Small intestine (tissue), 7 donors: ENCODE measurements at regions not wholly inside any gene's neighbourhood (a gene's known extent, or its start where the extent isn't known, plus 50 kb on each side); places are given as distances from the start of the nearest gene placed in this dataset.

Experiments
- DNase-seq, 2 donors: peaks; one replicate each; pipeline versions ENCODE4 v3.0.0 to v3.0.0-alpha.2; 2013
- FAIRE-seq: peaks from 2 replicates; lab custom pipeline; 2012; peaks lifted over from hg19 to GRCh38; lab: Jason Lieb, UNC
- H3K27ac ChIP-seq, 3 donors: one replicate each; pipeline ENCODE4 v1.5.1; 2013; ENCODE audit warnings: low read length in 2 of 3, mild to moderate bottlenecking in 2 of 3, control low read depth in 1 of 3, inconsistent platforms in 1 of 3, low read depth in 1 of 3, moderate library complexity in 1 of 3
- H3K27me3 ChIP-seq, 3 donors: one replicate each; pipeline ENCODE4 v1.6.1; 2013; ENCODE audit warnings: low read length in 3 of 3, inconsistent platforms in 1 of 3; ENCODE audit not compliant: control insufficient read depth in 3 of 3, insufficient read depth in 3 of 3
- H3K36me3 ChIP-seq, 3 donors: one replicate each; pipeline ENCODE4 v1.6.1; 2013; ENCODE audit warnings: low read length in 3 of 3, inconsistent platforms in 1 of 3, low read depth in 1 of 3, mild to moderate bottlenecking in 1 of 3, moderate library complexity in 1 of 3; ENCODE audit not compliant: control insufficient read depth in 3 of 3, insufficient read depth in 2 of 3
- H3K4me1 ChIP-seq, 3 donors: one replicate each; pipeline ENCODE4 v1.6.1; 2013; ENCODE audit warnings: low read length in 2 of 3, inconsistent platforms in 1 of 3, low read depth in 1 of 3, mild to moderate bottlenecking in 1 of 3, moderate library complexity in 1 of 3; ENCODE audit not compliant: control insufficient read depth in 3 of 3, insufficient read depth in 2 of 3
- H3K4me3 ChIP-seq, 3 donors: one replicate each; pipeline ENCODE4 v1.5.1; 2013; ENCODE audit warnings: low read length in 3 of 3, control low read depth in 1 of 3, inconsistent platforms in 1 of 3, low read depth in 1 of 3, mild to moderate bottlenecking in 1 of 3, moderate library complexity in 1 of 3
- H3K9me3 ChIP-seq, 2 donors: one replicate each; pipeline ENCODE4 v1.6.1; 2013; ENCODE audit warnings: low read depth in 1 of 2, low read length in 1 of 2; ENCODE audit not compliant: control insufficient read depth in 2 of 2, insufficient read depth in 1 of 2
- WGBS, 3 donors: extraction: QIAGEN DNeasy Blood & Tissue Kit; methylation state at CpG; one replicate each; pipeline ENCODE4 v1.1.7; 2013; 5-methylcytosine and 5-hydroxymethylcytosine counted together
- donor health status: healthy with polysubstance abuse.
- donor health status: control.
- donor health status: control.
- donor health status: Bipolar disorder and iron deficiency.
- donor health status: healthy.

DNA sequence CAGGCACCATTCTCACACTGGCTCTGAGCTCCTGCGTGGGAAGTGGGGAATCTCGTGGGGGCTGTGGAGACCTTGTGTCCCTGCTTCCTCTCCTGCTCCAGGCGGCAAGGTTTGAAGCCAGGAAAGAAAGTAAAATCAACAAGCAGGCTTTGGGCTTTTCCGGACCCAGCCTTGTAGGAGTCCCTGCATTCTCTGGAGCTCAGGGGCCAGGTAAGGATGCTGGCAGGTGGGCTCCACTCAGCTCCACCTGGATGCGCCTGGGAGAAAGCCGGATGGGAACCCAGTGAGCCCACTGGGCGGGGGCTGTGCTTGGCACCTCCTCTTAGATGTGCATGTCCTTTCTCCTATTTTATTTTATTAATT, 362.5 kb downstream of the SEC14L1 start:
- WGBS, 3 donors: 89 to 92% (median 89%) methylated on average over 7 of the region's 7 CpGs
- H3K4me1 ChIP-seq: no peaks in the 10 kb centered on the region
- H3K27ac ChIP-seq: no peak overlapping the region
- H3K36me3 ChIP-seq: peaks cover 6 to 44% (median 7%) of the 10 kb centered on the region in 3 donors
- FAIRE-seq (no peak), DNase-seq (no peak)
- no peaks in the 10 kb centered on the region for H3K9me3 ChIP-seq
- H3K4me3 ChIP-seq: no peak overlapping the region
- no peaks in the 10 kb centered on the region for H3K27me3 ChIP-seq

DNA sequence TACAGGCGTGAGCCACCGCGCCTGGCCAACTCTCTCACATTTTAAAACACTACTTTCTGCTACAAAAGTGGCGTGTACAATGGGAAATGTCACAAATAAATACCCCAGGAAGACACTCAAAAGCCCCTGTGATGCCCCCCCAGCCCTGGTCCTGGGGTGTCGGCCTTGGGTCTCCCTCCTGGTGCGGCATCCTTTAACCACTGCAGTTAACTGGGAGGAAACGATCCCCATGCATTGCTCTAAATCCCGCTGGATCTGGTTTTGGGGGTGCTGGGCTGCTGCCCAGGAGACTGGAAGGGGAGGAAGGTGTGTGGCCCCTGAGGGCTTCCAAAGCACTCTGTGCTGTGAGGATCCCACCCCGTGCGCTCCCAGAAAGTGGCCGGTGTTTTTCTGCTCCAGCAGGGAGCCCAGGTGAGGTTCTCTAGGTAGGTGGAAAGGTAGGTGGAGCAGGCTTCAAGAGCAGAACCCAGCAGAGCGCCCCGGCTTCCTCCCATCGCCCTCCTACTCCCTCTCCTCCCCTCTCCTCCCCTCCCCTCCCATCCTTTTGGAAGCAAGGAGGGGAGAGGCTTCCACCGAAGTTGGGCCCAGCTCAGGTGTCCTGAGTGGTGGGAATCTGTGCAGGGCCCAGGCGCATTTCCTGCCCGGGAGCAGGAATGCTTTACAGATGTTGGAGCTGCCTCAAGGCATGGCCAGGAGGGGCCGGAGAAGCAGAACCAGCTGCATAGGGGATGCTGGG, 363.3 kb downstream of the SEC14L1 start:
- H3K9me3 ChIP-seq: no peaks in the 10 kb centered on the region
- H3K27ac ChIP-seq: no peak overlapping the region
- WGBS, 3 donors: 83 to 89% (median 85%) methylated on average over 17 to 18 of the region's 18 CpGs
- no peak for FAIRE-seq
- no peak for DNase-seq
- H3K27me3 ChIP-seq: no peaks in the 10 kb centered on the region
- H3K4me3 ChIP-seq: no peak overlapping the region
- H3K4me1 ChIP-seq: no peaks in the 10 kb centered on the region
- peaks cover 5 to 37% (median 7%) of the 10 kb centered on the region in 3 donors for H3K36me3 ChIP-seq

DNA sequence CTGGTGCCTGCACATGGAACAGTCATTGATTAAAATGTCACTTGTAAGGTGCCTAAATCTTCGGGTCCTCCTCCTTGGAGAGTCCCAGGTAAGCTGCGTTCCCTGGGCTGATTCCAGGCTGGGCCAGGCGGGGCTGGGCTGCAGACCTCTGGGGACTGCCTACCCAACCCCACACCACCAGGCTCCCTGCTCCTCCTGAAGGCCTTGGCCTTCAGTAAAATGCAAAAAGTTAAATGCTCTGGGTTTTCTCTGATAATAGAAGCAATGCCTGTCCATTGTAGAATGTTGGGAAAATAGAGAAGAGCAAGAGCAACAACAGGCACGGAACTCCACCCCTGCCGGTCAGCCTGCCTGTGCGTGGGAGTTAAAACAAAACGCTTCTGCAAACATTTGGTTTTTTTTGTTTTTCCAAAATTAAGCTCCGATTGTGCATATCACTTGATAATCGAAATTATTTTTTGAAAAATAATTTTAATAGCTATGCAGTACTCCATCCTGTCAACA, 363.9 kb downstream of the SEC14L1 start:
- H3K4me3 ChIP-seq: no peak overlapping the region
- WGBS, 3 donors: 85 to 89% (median 86%) methylated on average over 9 of the region's 9 CpGs
- H3K27ac ChIP-seq: no peak overlapping the region
- no peak for FAIRE-seq
- H3K27me3 ChIP-seq: no peaks in the 10 kb centered on the region
- H3K9me3 ChIP-seq: no peaks in the 10 kb centered on the region
- no peak for DNase-seq
- H3K4me1 ChIP-seq: no peaks in the 10 kb centered on the region
- peaks cover 4 to 31% (median 5%) of the 10 kb centered on the region in 3 donors for H3K36me3 ChIP-seq

DNA sequence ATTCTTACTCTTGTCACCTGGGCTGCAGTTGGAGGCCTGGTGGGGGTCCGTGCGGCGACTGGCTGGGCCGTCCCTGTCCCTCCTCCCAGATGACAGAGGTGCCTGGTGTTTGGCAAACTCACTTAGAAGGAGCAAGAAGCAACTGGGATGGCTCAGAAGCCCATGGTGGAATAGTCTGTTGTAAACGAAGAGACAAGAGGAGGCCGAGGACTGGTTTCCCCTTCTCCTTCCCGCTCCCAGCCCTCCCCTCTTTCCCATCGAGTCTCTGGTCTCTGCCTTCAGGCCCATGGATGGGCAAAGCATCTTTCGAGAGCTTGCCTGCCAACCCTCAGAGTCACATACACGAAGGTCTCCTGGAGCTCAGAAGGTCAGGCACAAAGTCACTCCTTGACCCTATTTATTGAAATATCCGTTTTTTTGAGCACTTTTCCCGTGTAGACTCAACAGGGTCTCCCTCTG, 364.4 kb downstream of the SEC14L1 start:
- FAIRE-seq (no peak), DNase-seq (no peak)
- 84 to 90% (median 89%) methylated on average over 12 of the region's 12 CpGs for WGBS, 3 donors
- no peaks in the 10 kb centered on the region for H3K4me1 ChIP-seq
- no peak overlapping the region for H3K4me3 ChIP-seq
- H3K9me3 ChIP-seq: peaks cover 0 to 3% of the 10 kb centered on the region in 2 donors
- no peak overlapping the region for H3K27ac ChIP-seq
- H3K27me3 ChIP-seq: no peaks in the 10 kb centered on the region
- peaks cover 3 to 25% (median 5%) of the 10 kb centered on the region in 3 donors for H3K36me3 ChIP-seq

DNA sequence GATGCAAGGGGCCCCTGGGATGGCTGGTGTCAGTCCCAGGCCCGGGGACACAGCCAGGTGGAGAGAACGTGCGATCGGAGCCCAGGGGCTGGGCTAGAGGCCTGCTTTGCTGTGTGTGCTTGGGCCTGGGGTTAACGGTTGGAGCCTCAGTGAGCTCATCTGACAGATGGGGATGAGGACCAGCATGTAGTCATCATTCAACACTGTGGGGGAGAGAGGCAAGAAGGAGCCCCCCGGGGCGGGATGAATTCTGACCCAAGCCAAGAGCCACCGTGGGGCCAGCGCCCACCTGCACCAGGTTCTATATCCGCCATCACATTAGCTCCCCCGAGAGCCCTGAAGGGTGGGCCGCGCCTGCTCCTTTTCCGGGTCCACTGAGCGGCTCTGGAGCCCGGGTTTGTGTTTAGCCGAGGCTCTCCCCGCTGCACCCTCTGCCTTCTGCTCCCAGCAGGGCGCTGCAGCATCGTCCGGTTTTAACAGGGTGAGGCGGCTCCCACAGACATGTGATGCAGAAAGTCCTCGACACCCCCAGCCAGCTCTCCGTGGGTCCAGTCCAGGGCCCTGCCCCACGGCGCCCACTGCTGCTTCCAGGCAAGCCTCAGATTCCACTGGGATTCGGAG, 365.7 kb downstream of the SEC14L1 start:
- FAIRE-seq: no peak
- Histone ChIP-seq H3K36me3 (peaks cover 0 to 15% (median 0%) of the 10 kb centered on the region in 3 donors), H3K9me3 (peaks cover 0 to 10% of the 10 kb centered on the region in 2 donors), H3K27me3 (no peaks in the 10 kb centered on the region), H3K4me1 (no peaks in the 10 kb centered on the region), H3K27ac (no peak overlapping the region), H3K4me3 (no peak overlapping the region)
- 85 to 86% (median 86%) methylated on average over 24 to 27 of the region's 27 CpGs for WGBS, 3 donors
- DNase-seq: no peak

DNA sequence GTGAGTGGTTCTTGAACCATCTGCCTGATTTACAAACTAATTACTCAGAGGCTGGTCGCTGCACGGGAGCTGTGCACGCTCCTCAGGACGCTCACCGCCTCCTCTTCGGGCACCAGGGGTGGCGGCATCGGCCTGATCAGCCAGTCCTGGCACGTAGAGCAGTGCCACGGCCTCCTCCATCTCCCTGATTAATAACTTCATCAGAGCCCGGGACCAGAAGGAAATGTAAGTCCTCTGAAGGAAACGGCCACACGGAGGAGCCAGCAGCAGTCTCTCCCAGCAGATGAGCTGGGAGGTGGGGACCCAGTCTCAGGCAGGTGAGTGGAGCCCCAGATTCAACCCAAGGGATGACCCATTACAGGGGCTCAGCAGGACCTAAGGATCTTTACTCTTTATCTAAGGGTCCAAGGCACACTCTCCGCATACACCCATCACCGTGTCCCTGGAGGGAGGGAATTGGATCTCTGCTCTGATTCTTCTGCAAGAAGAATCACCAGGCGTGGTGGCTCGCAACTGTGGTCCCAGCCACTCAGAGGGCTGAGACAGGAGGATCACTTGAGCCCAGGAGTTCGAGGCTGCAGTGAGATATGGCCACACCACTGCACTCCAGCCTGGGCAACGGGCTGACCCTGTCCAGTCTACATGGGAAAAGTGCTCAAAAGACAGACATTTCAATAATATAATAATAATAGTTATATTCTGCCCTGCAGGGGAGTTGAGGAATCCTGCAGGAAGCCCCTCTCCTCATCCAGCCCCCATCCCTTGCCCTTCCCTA, 366.5 kb downstream of the SEC14L1 start:
- Histone ChIP-seq H3K27me3 (no peaks in the 10 kb centered on the region), H3K4me3 (no peak overlapping the region), H3K4me1 (no peaks in the 10 kb centered on the region), H3K27ac (no peak overlapping the region), H3K36me3 (peaks cover 0 to 7% (median 0%) of the 10 kb centered on the region in 3 donors), H3K9me3 (peaks cover 0 to 10% of the 10 kb centered on the region in 2 donors)
- 38 to 65% (median 51%) methylated on average over 19 of the region's 19 CpGs for WGBS, 3 donors
- DNase-seq (peak in 1 of 2 donors; percentile 13), FAIRE-seq (no peak)

DNA sequence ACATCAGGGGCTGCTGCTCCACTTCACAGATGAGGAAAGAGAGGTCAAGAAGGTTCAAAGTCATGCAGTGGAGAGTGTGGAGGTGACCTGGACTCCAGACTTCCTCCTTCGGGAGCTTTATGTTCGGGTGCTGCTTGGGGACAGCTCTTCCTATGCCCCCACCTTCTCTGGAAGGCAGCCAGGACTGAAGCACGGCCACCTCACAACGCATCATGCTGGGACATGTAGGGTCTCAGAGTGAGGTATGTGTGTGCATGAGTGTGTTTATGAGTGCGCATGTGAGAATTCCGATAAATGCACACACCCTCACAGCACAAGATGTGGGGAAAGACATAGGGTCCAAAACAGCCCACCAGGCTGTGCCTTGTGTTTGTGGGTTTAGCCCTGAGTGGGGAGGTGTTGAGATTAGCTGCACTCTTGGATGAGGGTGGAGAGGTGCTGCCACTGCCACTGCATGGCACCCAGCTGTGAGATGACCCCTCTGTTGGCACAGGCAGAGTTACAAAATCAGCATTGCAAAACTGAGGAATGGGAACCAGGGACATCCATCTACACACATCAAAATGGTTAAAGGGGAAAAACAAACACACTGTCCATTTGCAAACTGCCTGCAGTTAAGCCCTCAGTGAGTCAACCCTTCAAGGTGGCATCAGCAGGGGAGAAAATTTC, 367.4 kb downstream of the SEC14L1 start:
- no peak for DNase-seq
- Histone ChIP-seq H3K9me3 (peaks cover 0 to 10% of the 10 kb centered on the region in 2 donors), H3K36me3 (no peaks in the 10 kb centered on the region), H3K4me3 (no peak overlapping the region), H3K27ac (no peak overlapping the region), H3K4me1 (no peaks in the 10 kb centered on the region), H3K27me3 (no peaks in the 10 kb centered on the region)
- FAIRE-seq: no peak
- 41 to 55% (median 44%) methylated on average over 6 of the region's 6 CpGs for WGBS, 3 donors

DNA sequence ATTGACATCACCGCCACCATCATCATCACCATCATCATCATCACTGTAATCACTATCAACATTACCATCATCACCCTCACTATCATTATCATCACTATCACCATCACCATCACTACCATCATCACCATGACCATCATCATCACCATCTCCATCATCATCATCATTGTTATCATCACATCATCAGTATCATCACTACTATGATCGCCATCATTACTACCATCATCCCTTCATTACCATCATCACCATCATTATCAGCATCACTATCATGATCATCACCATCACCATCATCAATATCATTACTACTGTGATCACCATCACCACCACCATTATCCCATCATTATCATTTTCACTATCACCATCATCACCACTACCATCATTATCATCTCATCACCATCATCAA, 368.3 kb downstream of the SEC14L1 start:
- FAIRE-seq: no peak
- Histone ChIP-seq H3K9me3 (peaks cover 0 to 10% of the 10 kb centered on the region in 2 donors), H3K4me3 (no peak overlapping the region), H3K27me3 (no peaks in the 10 kb centered on the region), H3K27ac (no peak overlapping the region), H3K4me1 (no peaks in the 10 kb centered on the region), H3K36me3 (no peaks in the 10 kb centered on the region)
- 94 to 100% (median 96%) methylated on average over 2 of the region's 2 CpGs for WGBS, 3 donors
- DNase-seq: no peak
